Hematopoietic multipotent progenitor cell treated with erythropoietin and hydrocortisone succinate and interleukin-3 and kit ligand, for 15 days (in vitro differentiated cells): ENCODE measurements at regions not wholly inside any gene's neighbourhood (a gene's known extent, or its start where the extent isn't known, plus 50 kb on each side); places are given as distances from the start of the nearest gene placed in this dataset.
"Not testable (repeated sequence)": the region's sequence is repeated elsewhere in the genome, so short reads cannot be mapped to it uniquely, and the experiment has no call there.

Experiments used
- DNase-seq: peaks from one replicate; pipeline ENCODE4 v3.0.0-alpha.2; 2015; ENCODE audit warnings: low spot score

- DNase-seq, result no peak
These were observed 1284.5 kb downstream of the SLITRK1 start for GRCh38 chr13:82597747-82598146.

- no peak for DNase-seq
These were observed 1289.0 kb downstream of the SLITRK1 start for GRCh38 chr13:82593239-82593638.

- no peak for DNase-seq
These were observed 1310.6 kb downstream of the SLITRK1 start for GRCh38 chr13:82571653-82572052.

- DNase-seq, result no peak
These were observed 1312.7 kb downstream of the SLITRK1 start for GRCh38 chr13:82569581-82569980.

GRCh38 chr13:82566864-82567263, 1315.4 kb downstream of the SLITRK1 start:
- DNase-seq, result no peak

- no peak for DNase-seq
These were observed 1317.1 kb downstream of the SLITRK1 start for GRCh38 chr13:82565201-82565600.

GRCh38 chr13:82560889-82561288, 1321.4 kb downstream of the SLITRK1 start:
- DNase-seq, result no peak

GRCh38 chr13:82522872-82523271, 1359.4 kb downstream of the SLITRK1 start:
- DNase-seq, result no peak

GRCh38 chr13:82506805-82507414, 1375.4 kb downstream of the SLITRK1 start:
- no peak for DNase-seq

- no peak for DNase-seq
These were observed 1380.4 kb downstream of the SLITRK1 start for GRCh38 chr13:82501834-82502233.

GRCh38 chr13:82480415-82480814, 1401.9 kb downstream of the SLITRK1 start:
- no peak for DNase-seq

GRCh38 chr13:82477436-82477835, 1404.8 kb downstream of the SLITRK1 start:
- DNase-seq, result no peak

- DNase-seq, result no peak
These were observed 1414.6 kb downstream of the SLITRK1 start for GRCh38 chr13:82467626-82468025.

- DNase-seq, result not testable (repeated sequence)
These were observed 1422.7 kb downstream of the SLITRK1 start for GRCh38 chr13:82459575-82459974.

GRCh38 chr13:82458169-82458568, 1424.1 kb downstream of the SLITRK1 start:
- no peak for DNase-seq

- DNase-seq, result not testable (repeated sequence)
These were observed 1424.7 kb downstream of the SLITRK1 start for GRCh38 chr13:82457548-82457947.

- no peak for DNase-seq
These were observed 1434.7 kb downstream of the SLITRK1 start for GRCh38 chr13:82447416-82448077.

GRCh38 chr13:82439159-82439904, 1442.9 kb downstream of the SLITRK1 start:
- DNase-seq, result no peak

- DNase-seq, result no peak
These were observed 1444.0 kb downstream of the SLITRK1 start for GRCh38 chr13:82438320-82438719.

GRCh38 chr13:82436099-82436585, 1446.1 kb downstream of the SLITRK1 start:
- no peak for DNase-seq

- DNase-seq, result no peak
These were observed 1449.3 kb downstream of the SLITRK1 start for GRCh38 chr13:82432949-82433348.

GRCh38 chr13:82412749-82413148, 1469.5 kb downstream of the SLITRK1 start:
- DNase-seq, result no peak

- DNase-seq, result no peak
These were observed 1475.0 kb downstream of the SLITRK1 start for GRCh38 chr13:82407321-82407720.
